ENCODE measurements at regions not wholly inside any gene's neighbourhood (a gene's known extent, or its start where the extent isn't known, plus 50 kb on each side); places are given as distances from the start of the nearest gene placed in this dataset.

GRCh38 chr2:42108852-42109251 lies 60.3 kb upstream of the EML4 start:
- FAIRE-seq, result no peak

DNA sequence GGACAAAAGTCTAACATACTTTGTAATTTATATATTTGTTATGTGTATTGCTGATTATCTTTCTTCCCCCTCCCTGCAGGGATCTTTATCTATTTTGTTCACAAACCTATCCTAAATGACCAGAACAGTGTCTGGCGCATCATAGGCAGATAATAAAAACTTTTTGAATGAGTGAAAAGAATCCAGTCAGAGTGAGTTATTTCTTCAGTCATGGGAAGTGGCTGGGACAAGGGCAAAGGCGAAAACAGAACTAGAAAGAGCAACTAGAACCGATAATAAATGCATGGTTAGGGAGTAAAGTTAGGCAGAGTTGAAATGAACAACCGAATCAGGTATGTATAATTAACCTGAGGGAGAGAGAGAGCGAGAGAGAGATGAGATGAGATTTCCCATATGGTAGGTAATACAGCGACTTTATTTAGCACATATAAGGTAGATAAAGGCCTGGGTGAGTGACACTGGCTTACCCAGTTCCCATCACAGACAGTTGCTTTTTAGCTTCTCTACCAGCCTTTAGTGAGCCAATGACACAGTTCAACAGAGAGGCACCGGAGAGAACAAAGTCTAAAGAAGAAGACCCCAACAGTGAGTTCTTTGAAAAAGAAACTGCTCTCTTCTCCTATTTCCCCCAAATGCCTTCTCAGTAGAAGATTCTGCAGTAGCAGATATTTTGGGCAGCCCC lies 59.1 kb upstream of the EML4 start:
- FAIRE-seq, result no peak

DNA sequence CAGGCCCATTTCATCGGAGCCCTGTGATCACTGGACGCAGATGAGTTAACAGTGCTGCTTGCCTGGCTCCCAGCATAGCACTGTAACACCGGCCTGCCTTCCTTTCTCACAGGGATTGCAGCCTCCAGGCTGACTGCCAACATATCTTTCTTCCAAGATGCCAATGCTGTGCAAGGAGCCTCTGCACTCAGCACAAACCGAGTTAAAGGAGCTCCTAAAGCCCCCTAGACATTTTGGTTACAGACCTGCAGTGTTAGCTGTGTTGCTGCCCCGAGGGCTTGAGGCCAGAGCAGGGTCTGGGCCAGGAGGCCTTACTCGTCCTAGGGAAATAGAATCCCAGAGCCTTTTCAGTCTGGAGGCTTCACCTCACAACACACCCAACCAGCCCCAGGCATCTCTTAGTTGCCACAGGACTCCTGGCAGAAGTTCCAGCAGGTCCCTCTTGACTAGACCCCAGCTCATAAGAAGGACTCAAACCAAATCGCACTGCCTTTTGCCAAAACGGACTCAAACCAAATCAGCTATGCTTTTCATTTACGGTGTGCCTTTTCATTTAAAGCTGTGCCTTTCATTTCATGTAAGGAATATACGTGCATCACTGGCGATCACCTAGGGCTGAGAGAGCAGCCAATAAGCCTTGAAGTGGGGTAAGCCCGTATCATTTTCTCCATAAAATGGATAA lies 58.4 kb upstream of the EML4 start:
- FAIRE-seq, result no peak

DNA sequence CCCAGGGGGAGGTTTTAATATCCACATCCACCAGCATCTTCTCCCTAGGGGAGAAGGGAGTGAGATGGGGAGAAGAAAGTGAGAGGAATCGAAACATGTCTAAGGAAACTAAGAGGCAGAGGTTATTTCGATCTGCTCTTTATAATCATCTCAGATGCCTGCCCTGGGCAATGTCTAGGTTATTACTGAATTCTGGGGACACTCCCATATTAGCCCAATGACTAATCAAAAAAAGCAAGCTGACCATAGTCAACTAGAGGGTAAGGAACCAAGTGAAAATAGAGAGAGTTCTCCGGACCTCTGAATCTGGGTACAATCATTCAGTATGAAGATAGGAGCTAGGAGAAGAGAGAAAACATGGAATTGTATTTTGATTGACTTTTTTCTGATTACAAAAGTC lies 56.7 kb upstream of the EML4 start:
- no peak for FAIRE-seq

DNA sequence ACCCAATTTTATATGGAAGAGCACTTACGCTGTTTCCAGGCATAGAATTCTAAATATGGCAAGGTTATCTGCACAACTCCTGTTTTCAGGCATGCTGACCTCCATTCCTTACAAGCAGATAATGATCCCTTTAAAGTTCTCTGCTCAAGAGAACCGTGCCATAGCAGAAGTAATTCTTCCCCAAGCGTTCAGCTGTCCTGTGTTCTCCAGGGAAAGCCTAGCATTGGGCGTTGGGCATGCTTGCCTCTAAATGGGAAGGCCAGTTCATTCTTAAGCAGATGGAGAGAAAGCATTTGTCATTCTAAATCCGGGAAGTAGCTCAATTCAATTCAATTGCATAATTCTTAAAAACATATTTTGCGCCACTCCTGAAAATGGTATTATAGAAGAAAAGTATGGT lies 55.7 kb upstream of the EML4 start:
- FAIRE-seq, result no peak

DNA sequence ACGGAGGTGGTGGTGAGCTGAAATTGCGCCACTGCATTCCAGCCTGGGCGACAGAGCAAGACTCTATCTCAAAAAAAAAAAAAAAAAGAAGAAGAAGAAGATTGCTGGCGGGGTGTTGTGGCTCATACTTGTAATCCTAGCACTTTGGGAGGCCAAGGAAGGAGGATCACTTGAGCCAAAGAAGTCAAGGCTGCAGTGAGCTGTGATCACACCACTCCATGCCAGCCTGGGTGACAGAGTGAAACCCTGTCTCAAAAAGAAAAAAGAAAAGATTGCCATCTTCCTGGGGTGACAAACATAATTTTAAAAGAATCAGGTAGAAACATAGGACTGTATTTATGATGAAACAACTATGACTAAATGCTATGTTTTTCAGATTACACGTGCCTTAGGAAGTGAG lies 55.1 kb upstream of the EML4 start:
- no peak for FAIRE-seq

GRCh38 chr2:42115588-42115987 lies 53.6 kb upstream of the EML4 start:
- no peak for FAIRE-seq

- FAIRE-seq, result no peak
Observed at GRCh38 chr2:42116195-42117181, 52.7 kb upstream of the EML4 start.

DNA sequence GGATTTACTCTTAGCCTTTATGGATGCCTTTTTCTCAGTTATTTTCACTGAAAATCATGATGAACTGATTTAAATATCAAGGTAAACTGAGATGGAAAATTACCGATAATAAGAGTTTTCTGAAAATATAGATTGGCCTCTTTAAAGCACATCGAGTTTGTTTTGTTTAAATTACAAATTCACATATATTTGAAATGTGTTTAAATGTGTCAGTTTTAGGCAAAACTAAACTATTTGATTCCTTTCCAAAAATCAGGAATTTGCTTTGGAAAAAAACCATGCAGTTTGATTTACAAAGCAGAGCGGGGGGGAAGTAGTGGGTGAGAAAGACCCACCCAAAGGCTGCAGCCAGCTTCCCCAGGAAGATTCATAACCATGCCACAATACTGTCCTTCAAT lies 52.0 kb upstream of the EML4 start:
- peak; percentile 91 for FAIRE-seq

GRCh38 chr2:42117923-42118753 lies 51.0 kb upstream of the EML4 start:
- peak; percentile 99 for FAIRE-seq

- no peak for FAIRE-seq
Observed at GRCh38 chr2:42118754-42119569, 50.2 kb upstream of the EML4 start.
